RWPE1 (cell line): ENCODE measurements at regions not wholly inside any gene's neighbourhood (a gene's known extent, or its start where the extent isn't known, plus 50 kb on each side); places are given as distances from the start of the nearest gene placed in this dataset.

Experiments used
- CTCF ChIA-PET: fragments of 350-600 bp; sonication (Branson Sonifier 250); formaldehyde crosslinking; extraction: SDS; loops from one replicate; lab custom pipeline; 2021; lab: Yijun Ruan, JAX
- POLR2A ChIA-PET: fragments of 400-600 bp; formaldehyde crosslinking; extraction: SDS; loops from one replicate; lab custom pipeline; 2020; ENCODE audit warnings: antibody characterized with exemption; ENCODE audit not compliant: low non-redundant PET; lab: Yijun Ruan, JAX
- DNase-seq: peaks from one replicate; pipeline ENCODE4 v3.0.0; 2012; ENCODE audit warnings: low spot score
- H3K27ac ChIP-seq: fragments of 450-650 bp; 2 replicates; pipeline ENCODE4 v1.5.1; 2017
- TF ChIP-seq, protein P1 (sequence below): fragments of 450-650 bp; conservative IDR thresholded peaks from 2 replicates; pipeline ENCODE4 v1.5.1; 2017; ENCODE audit warnings: low read depth, mild to moderate bottlenecking

- no peak overlapping the region for H3K27ac ChIP-seq
- CTCF ChIA-PET = no interaction called here
These were observed 348.1 kb downstream of the CDC5L start for GRCh38 chr6:44735630-44735963.

DNA sequence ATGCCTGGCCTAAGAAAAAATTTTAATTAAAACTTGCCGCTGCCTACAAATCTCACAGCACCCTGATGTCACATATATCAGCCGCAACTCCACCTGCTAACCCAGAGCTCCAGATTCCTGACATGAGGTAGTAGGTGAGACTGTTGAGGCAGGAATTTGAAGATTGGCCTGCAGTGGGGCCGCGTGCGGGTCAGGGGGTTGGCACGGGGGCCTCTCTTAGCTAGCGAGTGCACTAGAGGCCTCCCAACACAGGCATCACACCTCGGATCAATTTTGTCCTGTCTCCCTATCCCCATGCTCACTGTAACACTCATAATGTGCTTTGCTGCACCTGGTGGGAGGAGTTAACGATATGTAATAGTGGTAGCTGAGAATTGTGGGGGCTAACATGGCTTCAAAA, 349.8 kb downstream of the CDC5L start:
- CTCF ChIA-PET = interaction anchor here (0.5 to 0.6 kb wide), 2 partner anchors 133 to 1296 kb away, joined by 3 read pairs; no protein-coding TSS in a partner anchor
- DNase-seq = no peak
- POLR2A ChIA-PET = no interaction called here
- TF ChIP-seq, protein P1, sequence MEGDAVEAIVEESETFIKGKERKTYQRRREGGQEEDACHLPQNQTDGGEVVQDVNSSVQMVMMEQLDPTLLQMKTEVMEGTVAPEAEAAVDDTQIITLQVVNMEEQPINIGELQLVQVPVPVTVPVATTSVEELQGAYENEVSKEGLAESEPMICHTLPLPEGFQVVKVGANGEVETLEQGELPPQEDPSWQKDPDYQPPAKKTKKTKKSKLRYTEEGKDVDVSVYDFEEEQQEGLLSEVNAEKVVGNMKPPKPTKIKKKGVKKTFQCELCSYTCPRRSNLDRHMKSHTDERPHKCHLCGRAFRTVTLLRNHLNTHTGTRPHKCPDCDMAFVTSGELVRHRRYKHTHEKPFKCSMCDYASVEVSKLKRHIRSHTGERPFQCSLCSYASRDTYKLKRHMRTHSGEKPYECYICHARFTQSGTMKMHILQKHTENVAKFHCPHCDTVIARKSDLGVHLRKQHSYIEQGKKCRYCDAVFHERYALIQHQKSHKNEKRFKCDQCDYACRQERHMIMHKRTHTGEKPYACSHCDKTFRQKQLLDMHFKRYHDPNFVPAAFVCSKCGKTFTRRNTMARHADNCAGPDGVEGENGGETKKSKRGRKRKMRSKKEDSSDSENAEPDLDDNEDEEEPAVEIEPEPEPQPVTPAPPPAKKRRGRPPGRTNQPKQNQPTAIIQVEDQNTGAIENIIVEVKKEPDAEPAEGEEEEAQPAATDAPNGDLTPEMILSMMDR = no peak
- H3K27ac ChIP-seq = no peak overlapping the region

More at GRCh38 chr6:44735630-44735963, 348.1 kb downstream of the CDC5L start:
- peak; percentile 45 for DNase-seq
- TF ChIP-seq, protein P1 = no peak
- POLR2A ChIA-PET = no interaction called here

GRCh38 chr6:44737829-44738528, 350.5 kb downstream of the CDC5L start:
- CTCF ChIA-PET = no interaction called here
- POLR2A ChIA-PET = no interaction called here
- TF ChIP-seq, protein P1 = no peak
- DNase-seq = no peak
- H3K27ac ChIP-seq = no peak overlapping the region

DNA sequence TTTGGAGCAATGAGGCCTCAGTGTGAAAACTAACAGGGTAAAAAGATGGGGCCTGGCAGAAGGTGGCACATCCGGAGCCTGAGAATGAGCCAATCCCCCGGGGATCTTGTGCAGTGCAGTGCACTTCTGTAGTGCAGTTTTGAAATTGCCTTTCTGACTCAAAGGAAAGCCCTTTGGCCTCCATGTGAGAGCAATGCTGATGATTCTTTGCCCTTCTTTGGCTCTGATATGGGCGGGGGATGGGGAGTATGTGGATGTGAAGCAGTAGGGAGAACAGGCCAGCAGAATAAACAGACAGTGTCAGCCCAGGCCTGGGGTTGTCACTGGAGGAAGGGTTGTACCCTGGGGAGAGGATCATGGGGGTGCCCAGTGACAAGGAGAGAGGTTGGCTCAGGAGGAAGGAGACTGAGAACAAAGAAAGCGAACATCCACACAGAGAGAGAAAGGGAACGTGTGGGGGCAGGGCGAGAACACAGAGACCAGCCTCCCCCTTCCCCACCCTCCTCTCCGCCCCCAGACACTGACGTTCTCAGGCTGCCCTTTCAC, 351.2 kb downstream of the CDC5L start:
- ChIA-PET POLR2A (no interaction called here), CTCF (no interaction called here)
- TF ChIP-seq, protein P1 = no peak
- no peak for DNase-seq
- no peak overlapping the region for H3K27ac ChIP-seq

GRCh38 chr6:44739181-44739580, 351.7 kb downstream of the CDC5L start:
- TF ChIP-seq, protein P1 = no peak
- CTCF ChIA-PET = no interaction called here
- POLR2A ChIA-PET = no interaction called here
- DNase-seq = no peak
- no peak overlapping the region for H3K27ac ChIP-seq

- TF ChIP-seq, protein P1 = no peak
- H3K27ac ChIP-seq = no peak overlapping the region
- CTCF ChIA-PET = no interaction called here
- no peak for DNase-seq
- POLR2A ChIA-PET = no interaction called here
These were observed 353.1 kb downstream of the CDC5L start for GRCh38 chr6:44740566-44741120.
